GM12873 (cell line): ENCODE measurements at regions not wholly inside any gene's neighbourhood (a gene's known extent, or its start where the extent isn't known, plus 50 kb on each side); places are given as distances from the start of the nearest gene placed in this dataset.
A peak's percentile ranks its signal among the peaks of the same experiment; 100 is the strongest.

Experiments used
- CTCF ChIP-seq: IDR thresholded peaks from 2 replicates; pipeline ENCODE4 v1.5.1; 2012; ENCODE audit warnings: low read depth, mild to moderate bottlenecking, moderate library complexity, low read length, control low read depth; ENCODE audit not compliant: insufficient read depth; ENCODE audit errors: missing control alignments

- TF ChIP-seq CTCF = no peak
These were observed 380.0 kb downstream of the HHIPL2 start for GRCh38 chr1:222167896-222168295.

GRCh38 chr1:222167111-222167510, 380.8 kb downstream of the HHIPL2 start:
- peak; percentile 66 for TF ChIP-seq CTCF

- TF ChIP-seq CTCF = no peak
These were observed 382.3 kb downstream of the HHIPL2 start for GRCh38 chr1:222165629-222166028.

- TF ChIP-seq CTCF = no peak
These were observed 384.0 kb downstream of the HHIPL2 start for GRCh38 chr1:222163895-222164294.

GRCh38 chr1:222161676-222162075, 386.2 kb downstream of the HHIPL2 start:
- TF ChIP-seq CTCF = no peak

- TF ChIP-seq CTCF = no peak
These were observed 390.3 kb downstream of the HHIPL2 start for GRCh38 chr1:222157612-222158011.

GRCh38 chr1:222140206-222140605, 398.3 kb upstream of the DUSP10 start:
- no peak for TF ChIP-seq CTCF
